Bronchial epithelial cell (primary cell): ENCODE measurements at regions not wholly inside any gene's neighbourhood (a gene's known extent, or its start where the extent isn't known, plus 50 kb on each side); places are given as distances from the start of the nearest gene placed in this dataset.

Experiments used
- DNase-seq: peaks from one replicate; pipeline ENCODE4 v3.0.0-alpha.2; 2010; ENCODE audit warnings: low read depth
- FAIRE-seq: peaks from 2 replicates; lab custom pipeline; 2011; peaks lifted over from hg19 to GRCh38; lab: Jason Lieb, UNC
- H3K27me3 ChIP-seq: 2 replicates; pipeline ENCODE4 v1.5.1; 2011; ENCODE audit warnings: low read length; ENCODE audit not compliant: control insufficient read depth, insufficient read depth
- H3K36me3 ChIP-seq: 2 replicates; pipeline ENCODE4 v1.5.1; 2011; ENCODE audit warnings: low read length; ENCODE audit not compliant: control insufficient read depth, insufficient read depth
- H3K4me3 ChIP-seq: 2 replicates; pipeline ENCODE4 v1.5.1; 2011; ENCODE audit warnings: mild to moderate bottlenecking, low read depth, low read length, control low read depth
- CTCF ChIP-seq: IDR thresholded peaks from 2 replicates; pipeline ENCODE4 v1.5.1; 2011; ENCODE audit warnings: mild to moderate bottlenecking, moderate library complexity, low read length, control low read depth, inconsistent platforms; ENCODE audit not compliant: insufficient read depth, severe bottlenecking

DNA sequence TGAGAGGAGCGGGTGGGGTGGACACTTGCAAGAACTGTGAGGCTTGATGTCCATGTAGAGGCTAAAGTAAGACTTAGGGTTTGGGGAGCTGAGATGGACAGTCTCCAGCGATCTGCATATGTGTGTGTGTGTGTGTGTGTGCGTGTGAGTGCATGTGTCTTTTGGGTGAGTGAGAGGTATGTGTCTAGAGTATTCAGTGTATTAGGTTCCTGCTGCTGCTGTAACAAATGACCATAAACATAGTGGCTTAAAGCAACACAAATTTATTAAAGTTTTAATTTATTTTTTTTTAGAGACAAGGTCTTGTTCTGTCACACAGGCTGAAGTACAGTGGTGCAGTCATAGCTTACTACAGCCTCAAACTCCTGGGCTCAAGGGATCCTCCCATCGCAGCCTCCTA, 155.4 kb upstream of the SPRED2 start:
- H3K27me3 ChIP-seq: no peaks in the 10 kb centered on the region

GRCh38 chr2:65586516-65586915, 154.1 kb upstream of the SPRED2 start:
- FAIRE-seq (no peak), DNase-seq (no peak)
- Histone ChIP-seq H3K36me3 (no peaks in the 10 kb centered on the region), H3K4me3 (no peak overlapping the region), H3K27me3 (no peaks in the 10 kb centered on the region)
- TF ChIP-seq CTCF: no peak

More for the DNA sequence above, 155.4 kb upstream of the SPRED2 start:
- Histone ChIP-seq H3K4me3 (no peak overlapping the region), H3K36me3 (no peaks in the 10 kb centered on the region)
- FAIRE-seq (no peak), DNase-seq (no peak)
- no peak for TF ChIP-seq CTCF

GRCh38 chr2:65583061-65583460, 150.7 kb upstream of the SPRED2 start:
- no peak for DNase-seq
- no peak for TF ChIP-seq CTCF
- Histone ChIP-seq H3K36me3 (no peaks in the 10 kb centered on the region), H3K4me3 (no peak overlapping the region), H3K27me3 (no peaks in the 10 kb centered on the region)
- no peak for FAIRE-seq

DNA sequence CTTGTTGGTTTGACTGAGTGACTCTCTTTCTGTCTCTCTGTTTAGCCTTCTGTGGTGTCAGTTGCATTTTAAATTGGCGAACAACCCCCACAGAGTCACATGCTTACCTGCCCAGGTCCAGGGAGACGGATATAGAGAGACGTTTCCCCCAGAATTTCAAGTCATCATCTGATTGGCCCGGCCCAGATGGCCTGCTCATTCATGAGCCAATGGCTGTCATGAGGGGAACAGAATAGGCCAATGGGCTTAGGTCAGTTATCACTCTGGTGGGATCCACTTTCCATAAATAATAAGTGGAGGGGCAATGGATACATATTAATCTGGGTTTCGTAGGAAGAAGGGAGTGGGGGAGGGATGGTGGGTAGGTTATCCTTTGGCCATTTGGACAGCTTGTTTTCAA, 150.0 kb upstream of the SPRED2 start:
- no peak for TF ChIP-seq CTCF
- Histone ChIP-seq H3K36me3 (no peaks in the 10 kb centered on the region), H3K27me3 (no peaks in the 10 kb centered on the region), H3K4me3 (no peak overlapping the region)
- no peak for DNase-seq
- no peak for FAIRE-seq

- no peaks in the 10 kb centered on the region for H3K27me3 ChIP-seq
- DNase-seq: no peak
- no peak for TF ChIP-seq CTCF
- no peak for FAIRE-seq
- H3K36me3 ChIP-seq: no peaks in the 10 kb centered on the region
- no peak overlapping the region for H3K4me3 ChIP-seq
Measured at GRCh38 chr2:65580824-65581223, 148.4 kb upstream of the SPRED2 start.

DNA sequence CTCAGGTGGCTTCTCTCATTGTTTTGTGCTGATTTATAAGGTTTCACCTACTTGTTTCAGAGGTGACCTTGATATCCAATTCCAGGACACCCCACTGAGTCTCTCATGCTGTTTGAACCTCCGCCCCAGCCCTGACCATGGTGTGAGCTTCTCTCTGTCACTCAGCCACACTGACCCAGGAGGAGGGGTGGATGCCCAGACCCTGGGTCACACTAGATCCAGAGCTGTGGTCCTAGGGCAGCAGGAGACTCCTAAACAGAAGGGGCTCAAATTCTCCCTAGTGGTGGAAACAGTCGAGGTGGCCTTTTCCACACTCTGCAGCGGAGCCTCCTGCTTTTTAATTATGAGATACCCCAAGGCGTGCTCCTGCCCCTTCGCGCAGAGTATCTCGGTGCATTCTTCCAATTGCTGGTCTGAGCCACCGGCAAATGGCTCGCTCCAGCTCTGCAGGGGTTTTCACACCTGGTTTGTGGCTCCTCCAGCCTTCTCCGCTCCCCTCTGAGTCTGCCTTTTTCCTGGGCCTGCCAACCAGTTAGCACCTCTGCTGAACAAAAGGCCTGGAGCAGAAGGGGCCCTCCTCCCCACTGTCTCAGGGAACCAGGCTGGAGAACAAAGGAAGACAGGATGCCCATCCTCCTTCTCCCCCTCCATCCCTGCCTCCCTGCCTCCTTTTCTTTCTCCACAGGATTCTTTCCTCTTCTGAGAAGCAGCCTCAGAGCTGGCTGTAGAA, 147.3 kb upstream of the SPRED2 start:
- FAIRE-seq (no peak), DNase-seq (no peak)
- Histone ChIP-seq H3K4me3 (no peak overlapping the region), H3K36me3 (no peaks in the 10 kb centered on the region), H3K27me3 (no peaks in the 10 kb centered on the region)
- no peak for TF ChIP-seq CTCF
